ENCODE measurements at regions not wholly inside any gene's neighbourhood (a gene's known extent, or its start where the extent isn't known, plus 50 kb on each side); places are given as distances from the start of the nearest gene placed in this dataset.

GRCh38 chrX:44775726-44776125, 68.1 kb upstream of the DUSP21 start:
- no peak for TF ChIP-seq CTCF (conservative IDR thresholded peaks at IDR 0.05 in 1 of 2, IDR thresholded peaks at IDR 0.05 in 1 of 2; ENCODE audit: low read depth in 1 of 2, low read length in 2 of 2)
- no peak for TF ChIP-seq EZH2 (IDR thresholded peaks at IDR 0.05; ENCODE audit: low read length, missing control alignments)

All from fibroblast of lung (primary cell).